Endothelial cell (in vitro differentiated cells): ENCODE measurements at regions not wholly inside any gene's neighbourhood (a gene's known extent, or its start where the extent isn't known, plus 50 kb on each side); places are given as distances from the start of the nearest gene placed in this dataset.

Source experiments
- DNase-seq: peaks from one replicate; pipeline ENCODE4 v3.0.0; 2021; ENCODE audit warnings: low spot score
- H3K27ac Mint-ChIP-seq: one replicate; pipeline ENCODE4 v1.8.0; 2021; ENCODE audit warnings: mixed read lengths, inconsistent platforms; ENCODE audit not compliant: unreplicated experiment
- H3K27me3 Mint-ChIP-seq: one replicate; pipeline ENCODE4 v1.8.0; 2021; ENCODE audit warnings: mild to moderate bottlenecking, moderate library complexity, mixed read lengths, inconsistent platforms; ENCODE audit not compliant: unreplicated experiment
- H3K36me3 Mint-ChIP-seq: one replicate; pipeline ENCODE4 v1.8.0; 2021; ENCODE audit warnings: mild to moderate bottlenecking, low read depth, mixed read lengths, inconsistent platforms; ENCODE audit not compliant: unreplicated experiment
- H3K4me1 Mint-ChIP-seq: one replicate; pipeline ENCODE4 v1.8.0; 2021; ENCODE audit warnings: mild to moderate bottlenecking, mixed read lengths, inconsistent platforms; ENCODE audit not compliant: unreplicated experiment
- H3K4me3 Mint-ChIP-seq: one replicate; pipeline ENCODE4 v1.8.0; 2021; ENCODE audit warnings: mild to moderate bottlenecking, mixed read lengths, inconsistent platforms; ENCODE audit not compliant: unreplicated experiment
- H3K9me3 Mint-ChIP-seq: one replicate; pipeline ENCODE4 v1.8.0; 2021; ENCODE audit warnings: mixed read lengths, inconsistent platforms; ENCODE audit not compliant: unreplicated experiment
- CTCF ChIP-seq: fragments of 200-600 bp; sonication (generic); IDR thresholded peaks from one replicate; pipeline ENCODE4 v1.5.0; 2021; ENCODE audit warnings: antibody characterized with exemption; ENCODE audit not compliant: unreplicated experiment

- TF ChIP-seq CTCF = no peak
- no peak for DNase-seq
- H3K36me3 Mint-ChIP-seq = no peaks in the 10 kb centered on the region
- H3K27ac Mint-ChIP-seq = no peak overlapping the region
- peaks cover 2% of the 10 kb centered on the region for H3K27me3 Mint-ChIP-seq
- no peaks in the 10 kb centered on the region for H3K4me1 Mint-ChIP-seq
- H3K9me3 Mint-ChIP-seq = no peaks in the 10 kb centered on the region
- H3K4me3 Mint-ChIP-seq = no peak overlapping the region
Measured at GRCh38 chr6:133673056-133673455, 215.9 kb upstream of the TCF21 start.

- Mint-ChIP-seq H3K9me3 (no peaks in the 10 kb centered on the region), H3K4me3 (no peak overlapping the region), H3K27ac (no peak overlapping the region), H3K27me3 (peaks cover 2% of the 10 kb centered on the region), H3K4me1 (no peaks in the 10 kb centered on the region), H3K36me3 (no peaks in the 10 kb centered on the region)
- no peak for TF ChIP-seq CTCF
- no peak for DNase-seq
Measured at GRCh38 chr6:133674661-133675060, 214.3 kb upstream of the TCF21 start.

- no peak for DNase-seq
- no peaks in the 10 kb centered on the region for H3K9me3 Mint-ChIP-seq
- H3K27ac Mint-ChIP-seq = no peak overlapping the region
- no peak for TF ChIP-seq CTCF
- H3K4me3 Mint-ChIP-seq = no peak overlapping the region
- H3K4me1 Mint-ChIP-seq = no peaks in the 10 kb centered on the region
- no peaks in the 10 kb centered on the region for H3K36me3 Mint-ChIP-seq
- peaks cover 2% of the 10 kb centered on the region for H3K27me3 Mint-ChIP-seq
Measured at GRCh38 chr6:133680994-133681393, 207.9 kb upstream of the TCF21 start.

- no peak for DNase-seq
- no peaks in the 10 kb centered on the region for H3K27me3 Mint-ChIP-seq
- H3K4me3 Mint-ChIP-seq = no peak overlapping the region
Measured at GRCh38 chr6:133681891-133682290, 207.0 kb upstream of the TCF21 start.

More at GRCh38 chr6:133681891-133682290, 207.0 kb upstream of the TCF21 start:
- Mint-ChIP-seq H3K4me1 (no peaks in the 10 kb centered on the region), H3K36me3 (no peaks in the 10 kb centered on the region), H3K27ac (no peak overlapping the region), H3K9me3 (no peaks in the 10 kb centered on the region)
- no peak for TF ChIP-seq CTCF
